ENCODE measurements at regions not wholly inside any gene's neighbourhood (a gene's known extent, or its start where the extent isn't known, plus 50 kb on each side); places are given as distances from the start of the nearest gene placed in this dataset.

- H3K9me3 ChIP-seq (ENCODE audit: control insufficient read depth, low read length): no peaks in the 10 kb centered on the region
- no peaks in the 10 kb centered on the region for H3K36me3 ChIP-seq (ENCODE audit: control insufficient read depth, insufficient read depth, low read length)
- H3K4me1 ChIP-seq (ENCODE audit: control insufficient read depth, insufficient read depth, low read length): no peaks in the 10 kb centered on the region
- 100% methylated on average over 1 of the region's 1 CpG for WGBS, 2 experiments
- no peak overlapping the region for H3K4me3 ChIP-seq (ENCODE audit: insufficient read depth, low read depth, low read length)
- H3K27ac ChIP-seq (ENCODE audit: insufficient read depth, low read depth, low read length, poor library complexity, severe bottlenecking): no peak overlapping the region
- no peaks in the 10 kb centered on the region for H3K27me3 ChIP-seq (ENCODE audit: control insufficient read depth, insufficient read depth, low read length, poor library complexity, severe bottlenecking)
Measured at GRCh38 chr7:15860264-15860949, 173.9 kb upstream of the MEOX2 start.

- 95 to 96% methylated on average over 3 of the region's 3 CpGs for WGBS, 2 experiments
- Histone ChIP-seq H3K9me3 (ENCODE audit: control insufficient read depth, low read length) (no peaks in the 10 kb centered on the region), H3K27ac (ENCODE audit: insufficient read depth, low read depth, low read length, poor library complexity, severe bottlenecking) (no peak overlapping the region), H3K27me3 (ENCODE audit: control insufficient read depth, insufficient read depth, low read length, poor library complexity, severe bottlenecking) (no peaks in the 10 kb centered on the region), H3K4me3 (ENCODE audit: insufficient read depth, low read depth, low read length) (no peak overlapping the region), H3K4me1 (ENCODE audit: control insufficient read depth, insufficient read depth, low read length) (no peaks in the 10 kb centered on the region), H3K36me3 (ENCODE audit: control insufficient read depth, insufficient read depth, low read length) (no peaks in the 10 kb centered on the region)
Measured at GRCh38 chr7:15857026-15857425, 170.5 kb upstream of the MEOX2 start.

DNA sequence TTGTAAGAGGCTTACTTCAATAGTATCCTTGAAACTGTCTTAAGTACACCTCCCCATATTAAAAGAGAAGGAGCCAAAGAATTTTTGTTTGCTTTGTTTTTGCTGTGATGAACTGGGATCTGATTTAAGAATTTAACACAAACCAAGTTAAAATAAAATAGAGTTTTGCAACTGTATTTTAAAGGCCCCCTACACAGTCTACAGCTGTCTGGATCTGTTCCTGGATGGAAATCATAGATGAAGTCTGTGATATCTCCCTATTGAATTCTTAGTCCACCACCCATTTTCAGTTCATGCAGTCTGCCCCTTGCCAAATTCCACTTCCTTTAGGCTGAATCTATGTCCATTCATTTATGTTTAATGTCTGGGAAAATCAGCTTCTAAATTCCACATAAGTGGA, 169.8 kb upstream of the MEOX2 start:
- Histone ChIP-seq H3K4me3 (ENCODE audit: insufficient read depth, low read depth, low read length) (no peak overlapping the region), H3K27ac (ENCODE audit: insufficient read depth, low read depth, low read length, poor library complexity, severe bottlenecking) (no peak overlapping the region), H3K4me1 (ENCODE audit: control insufficient read depth, insufficient read depth, low read length) (no peaks in the 10 kb centered on the region), H3K27me3 (ENCODE audit: control insufficient read depth, insufficient read depth, low read length, poor library complexity, severe bottlenecking) (no peaks in the 10 kb centered on the region), H3K36me3 (ENCODE audit: control insufficient read depth, insufficient read depth, low read length) (no peaks in the 10 kb centered on the region), H3K9me3 (ENCODE audit: control insufficient read depth, low read length) (no peaks in the 10 kb centered on the region)

- no peaks in the 10 kb centered on the region for H3K4me1 ChIP-seq (ENCODE audit: control insufficient read depth, insufficient read depth, low read length)
- H3K27ac ChIP-seq (ENCODE audit: insufficient read depth, low read depth, low read length, poor library complexity, severe bottlenecking): no peak overlapping the region
- no peaks in the 10 kb centered on the region for H3K36me3 ChIP-seq (ENCODE audit: control insufficient read depth, insufficient read depth, low read length)
- no peak overlapping the region for H3K4me3 ChIP-seq (ENCODE audit: insufficient read depth, low read depth, low read length)
- no peaks in the 10 kb centered on the region for H3K9me3 ChIP-seq (ENCODE audit: control insufficient read depth, low read length)
- WGBS, 2 experiments: 91 to 95% methylated on average over 6 of the region's 6 CpGs
- no peaks in the 10 kb centered on the region for H3K27me3 ChIP-seq (ENCODE audit: control insufficient read depth, insufficient read depth, low read length, poor library complexity, severe bottlenecking)
Measured at GRCh38 chr7:15855525-15856109, 169.1 kb upstream of the MEOX2 start.

GRCh38 chr7:15854841-15855524, 168.5 kb upstream of the MEOX2 start:
- no peaks in the 10 kb centered on the region for H3K4me1 ChIP-seq (ENCODE audit: control insufficient read depth, insufficient read depth, low read length)
- 92 to 93% methylated on average over 3 to 4 of the region's 4 CpGs for WGBS, 2 experiments
- H3K9me3 ChIP-seq (ENCODE audit: control insufficient read depth, low read length): no peaks in the 10 kb centered on the region
- no peaks in the 10 kb centered on the region for H3K27me3 ChIP-seq (ENCODE audit: control insufficient read depth, insufficient read depth, low read length, poor library complexity, severe bottlenecking)
- H3K4me3 ChIP-seq (ENCODE audit: insufficient read depth, low read depth, low read length): no peak overlapping the region
- no peaks in the 10 kb centered on the region for H3K36me3 ChIP-seq (ENCODE audit: control insufficient read depth, insufficient read depth, low read length)
- H3K27ac ChIP-seq (ENCODE audit: insufficient read depth, low read depth, low read length, poor library complexity, severe bottlenecking): no peak overlapping the region

GRCh38 chr7:15853832-15854470, 167.5 kb upstream of the MEOX2 start:
- Histone ChIP-seq H3K4me1 (ENCODE audit: control insufficient read depth, insufficient read depth, low read length) (no peaks in the 10 kb centered on the region), H3K4me3 (ENCODE audit: insufficient read depth, low read depth, low read length) (no peak overlapping the region), H3K27ac (ENCODE audit: insufficient read depth, low read depth, low read length, poor library complexity, severe bottlenecking) (no peak overlapping the region), H3K36me3 (ENCODE audit: control insufficient read depth, insufficient read depth, low read length) (no peaks in the 10 kb centered on the region), H3K9me3 (ENCODE audit: control insufficient read depth, low read length) (no peaks in the 10 kb centered on the region), H3K27me3 (ENCODE audit: control insufficient read depth, insufficient read depth, low read length, poor library complexity, severe bottlenecking) (no peaks in the 10 kb centered on the region)
- WGBS, 2 experiments: 83 to 94% methylated on average over 1 to 2 of the region's 2 CpGs

DNA sequence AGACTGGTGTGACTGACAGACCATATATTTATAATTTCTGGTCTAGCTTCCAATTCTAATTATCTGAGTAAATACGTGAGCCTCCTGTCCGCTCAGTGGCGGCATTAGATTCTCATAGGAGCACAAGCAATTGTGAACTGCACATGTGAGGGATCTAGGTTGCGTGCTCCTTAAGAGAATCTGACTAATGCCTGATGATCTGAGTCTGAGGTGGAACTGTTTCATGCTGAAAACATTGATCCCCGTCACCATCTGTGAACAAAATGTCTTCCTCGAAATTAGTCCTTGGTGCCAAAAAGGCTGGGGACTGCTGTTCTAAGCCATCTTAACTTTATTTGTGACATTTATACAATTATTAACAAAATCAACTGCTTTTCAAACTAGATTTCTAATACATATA, 164.7 kb upstream of the MEOX2 start:
- Histone ChIP-seq H3K27ac (ENCODE audit: insufficient read depth, low read depth, low read length, poor library complexity, severe bottlenecking) (no peak overlapping the region), H3K27me3 (ENCODE audit: control insufficient read depth, insufficient read depth, low read length, poor library complexity, severe bottlenecking) (no peaks in the 10 kb centered on the region), H3K9me3 (ENCODE audit: control insufficient read depth, low read length) (no peaks in the 10 kb centered on the region), H3K36me3 (ENCODE audit: control insufficient read depth, insufficient read depth, low read length) (no peaks in the 10 kb centered on the region), H3K4me1 (ENCODE audit: control insufficient read depth, insufficient read depth, low read length) (no peaks in the 10 kb centered on the region), H3K4me3 (ENCODE audit: insufficient read depth, low read depth, low read length) (no peak overlapping the region)
- WGBS, 2 experiments: 96 to 97% methylated on average over 6 of the region's 6 CpGs

DNA sequence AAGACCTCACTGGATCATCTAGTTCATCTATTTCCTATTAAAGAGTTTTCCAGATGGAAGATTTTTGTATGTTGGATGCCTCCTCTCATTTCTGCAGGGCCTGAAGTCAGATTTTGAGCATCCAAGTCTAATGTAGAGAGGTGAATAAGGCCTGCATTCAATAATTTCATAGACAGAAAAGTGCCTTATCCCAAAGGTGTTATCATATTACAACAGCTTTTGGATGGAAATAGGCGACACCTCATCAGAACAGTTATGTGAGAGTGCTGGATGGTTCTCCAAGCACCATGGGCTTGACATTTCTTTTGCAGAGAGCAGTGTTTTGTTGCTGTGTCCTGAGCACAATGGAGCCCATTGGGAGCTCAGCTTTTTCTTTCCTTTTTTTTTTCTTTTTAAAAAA, 162.4 kb upstream of the MEOX2 start:
- H3K27ac ChIP-seq (ENCODE audit: insufficient read depth, low read depth, low read length, poor library complexity, severe bottlenecking): no peak overlapping the region
- no peak overlapping the region for H3K4me3 ChIP-seq (ENCODE audit: insufficient read depth, low read depth, low read length)
- no peaks in the 10 kb centered on the region for H3K9me3 ChIP-seq (ENCODE audit: control insufficient read depth, low read length)
- H3K36me3 ChIP-seq (ENCODE audit: control insufficient read depth, insufficient read depth, low read length): no peaks in the 10 kb centered on the region
- no peaks in the 10 kb centered on the region for H3K4me1 ChIP-seq (ENCODE audit: control insufficient read depth, insufficient read depth, low read length)
- H3K27me3 ChIP-seq (ENCODE audit: control insufficient read depth, insufficient read depth, low read length, poor library complexity, severe bottlenecking): no peaks in the 10 kb centered on the region
- WGBS, 2 experiments: 93 to 94% methylated on average over 1 of the region's 1 CpG

DNA sequence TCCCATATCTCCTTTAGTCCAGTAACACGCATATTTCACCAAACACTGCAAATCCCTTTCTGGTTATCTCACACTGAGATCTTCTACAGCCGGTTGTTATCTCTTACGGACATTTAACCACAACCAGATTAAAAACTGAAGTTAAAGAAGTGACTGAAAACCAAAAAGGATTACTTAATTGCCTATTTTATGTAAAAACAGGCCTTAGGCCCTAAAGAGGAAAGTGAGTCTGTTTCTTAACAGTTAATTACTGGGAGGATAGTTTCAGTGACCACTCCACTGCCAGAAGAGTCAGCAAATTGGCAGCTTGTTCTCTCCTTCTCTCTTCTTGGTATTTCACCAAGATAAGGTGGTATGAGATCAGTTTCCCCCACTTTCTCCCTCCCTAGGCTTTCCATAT, 161.9 kb upstream of the MEOX2 start:
- H3K36me3 ChIP-seq (ENCODE audit: control insufficient read depth, insufficient read depth, low read length): no peaks in the 10 kb centered on the region
- H3K9me3 ChIP-seq (ENCODE audit: control insufficient read depth, low read length): no peaks in the 10 kb centered on the region
- WGBS, 2 experiments: 96 to 98% methylated on average over 3 of the region's 3 CpGs
- H3K27me3 ChIP-seq (ENCODE audit: control insufficient read depth, insufficient read depth, low read length, poor library complexity, severe bottlenecking): no peaks in the 10 kb centered on the region
- no peak overlapping the region for H3K4me3 ChIP-seq (ENCODE audit: insufficient read depth, low read depth, low read length)
- H3K27ac ChIP-seq (ENCODE audit: insufficient read depth, low read depth, low read length, poor library complexity, severe bottlenecking): no peak overlapping the region
- no peaks in the 10 kb centered on the region for H3K4me1 ChIP-seq (ENCODE audit: control insufficient read depth, insufficient read depth, low read length)

GRCh38 chr7:15845868-15846267, 159.4 kb upstream of the MEOX2 start:
- Histone ChIP-seq H3K9me3 (ENCODE audit: control insufficient read depth, low read length) (no peaks in the 10 kb centered on the region), H3K36me3 (ENCODE audit: control insufficient read depth, insufficient read depth, low read length) (no peaks in the 10 kb centered on the region), H3K4me1 (ENCODE audit: control insufficient read depth, insufficient read depth, low read length) (no peaks in the 10 kb centered on the region), H3K27me3 (ENCODE audit: control insufficient read depth, insufficient read depth, low read length, poor library complexity, severe bottlenecking) (no peaks in the 10 kb centered on the region), H3K4me3 (ENCODE audit: insufficient read depth, low read depth, low read length) (no peak overlapping the region), H3K27ac (ENCODE audit: insufficient read depth, low read depth, low read length, poor library complexity, severe bottlenecking) (no peak overlapping the region)
- WGBS, 2 experiments: 91 to 95% methylated on average over 3 of the region's 3 CpGs

All from ectodermal cell (in vitro differentiated cells).